Stomach (tissue), 4 donors: ENCODE measurements at regions not wholly inside any gene's neighbourhood (a gene's known extent, or its start where the extent isn't known, plus 50 kb on each side); places are given as distances from the start of the nearest gene placed in this dataset.

ENCODE experiments used
- CTCF ChIP-seq, 7 experiments: fragments of 450-650 bp in 4 of 7; fragments of 200-600 bp in 3 of 7; sonication (generic) in 3 of 7; IDR thresholded peaks; one replicate each; pipeline ENCODE4 v1.5.1; 2016 to 2019; ENCODE audit warnings: antibody characterized with exemption in 7 of 7, control low read depth in 2 of 7, mild to moderate bottlenecking in 1 of 7
- POLR2A ChIP-seq, 4 donors: fragments of 450-650 bp; IDR thresholded peaks; one replicate each; pipeline ENCODE4 v1.6.1; 2016; ENCODE audit warnings: antibody characterized with exemption in 4 of 4, control low read depth in 2 of 4, mild to moderate bottlenecking in 1 of 4, moderate library complexity in 1 of 4
- POLR2AphosphoS5 ChIP-seq, 3 donors: sonication (generic); formaldehyde crosslinking; IDR thresholded peaks; one replicate each; pipeline ENCODE4 v1.6.1; 2016; ENCODE audit warnings: antibody characterized with exemption in 3 of 3

GRCh38 chr11:82450996-82451395 is 282.7 kb downstream of the FAM181B start:
- TF ChIP-seq CTCF (IDR thresholded peaks at IDR 0.05) (no peak), POLR2A (IDR thresholded peaks at IDR 0.05) (no peak), POLR2AphosphoS5 (IDR thresholded peaks at IDR 0.05) (no peak)
